ENCODE measurements at regions not wholly inside any gene's neighbourhood (a gene's known extent, or its start where the extent isn't known, plus 50 kb on each side); places are given as distances from the start of the nearest gene placed in this dataset.
"Not testable (repeated sequence)": the region's sequence is repeated elsewhere in the genome, so short reads cannot be mapped to it uniquely, and the experiment has no call there.

GRCh38 chr7:119175911-119176627 lies 951.6 kb downstream of the ANKRD7 start:
- peak; percentile 5 for DNase-seq

GRCh38 chr7:119177863-119178262 lies 953.4 kb downstream of the ANKRD7 start:
- DNase-seq: no peak

GRCh38 chr7:119184124-119184788 lies 959.8 kb downstream of the ANKRD7 start:
- DNase-seq: no peak

GRCh38 chr7:119196183-119196582 lies 971.7 kb downstream of the ANKRD7 start:
- no peak for DNase-seq

GRCh38 chr7:119197172-119197876 lies 972.8 kb downstream of the ANKRD7 start:
- no peak for DNase-seq

- DNase-seq: no peak
Measured at GRCh38 chr7:119197877-119198527, 973.5 kb downstream of the ANKRD7 start.

- DNase-seq: no peak
Measured at GRCh38 chr7:119219663-119220062, 995.2 kb downstream of the ANKRD7 start.

- DNase-seq: no peak
Measured at GRCh38 chr7:119223930-119224329, 999.4 kb downstream of the ANKRD7 start.

GRCh38 chr7:119228482-119228881 lies 1004.0 kb downstream of the ANKRD7 start:
- no peak for DNase-seq

- no peak for DNase-seq
Measured at GRCh38 chr7:119232091-119232490, 1007.6 kb downstream of the ANKRD7 start.

- no peak for DNase-seq
Measured at GRCh38 chr7:119233015-119233414, 1008.5 kb downstream of the ANKRD7 start.

GRCh38 chr7:119252962-119253361 lies 1020.0 kb upstream of the KCND2 start:
- no peak for DNase-seq

- no peak for DNase-seq
Measured at GRCh38 chr7:119254742-119255141, 1018.2 kb upstream of the KCND2 start.

GRCh38 chr7:119256001-119256400 lies 1017.0 kb upstream of the KCND2 start:
- DNase-seq: no peak

- no peak for DNase-seq
Measured at GRCh38 chr7:119256446-119257131, 1016.4 kb upstream of the KCND2 start.

GRCh38 chr7:119266790-119267189 lies 1006.2 kb upstream of the KCND2 start:
- not testable (repeated sequence) for DNase-seq

- DNase-seq: peak; percentile 42
Measured at GRCh38 chr7:119270045-119270464, 1002.9 kb upstream of the KCND2 start.

GRCh38 chr7:119270644-119271043 lies 1002.3 kb upstream of the KCND2 start:
- no peak for DNase-seq

GRCh38 chr7:119271147-119271779 lies 1001.7 kb upstream of the KCND2 start:
- no peak for DNase-seq

GRCh38 chr7:119281181-119281846 lies 991.7 kb upstream of the KCND2 start:
- no peak for DNase-seq

GRCh38 chr7:119283353-119283752 lies 989.6 kb upstream of the KCND2 start:
- no peak for DNase-seq

GRCh38 chr7:119288416-119288815 lies 984.6 kb upstream of the KCND2 start:
- DNase-seq: no peak
